ENCODE measurements at regions not wholly inside any gene's neighbourhood (a gene's known extent, or its start where the extent isn't known, plus 50 kb on each side); places are given as distances from the start of the nearest gene placed in this dataset.
"Not testable (repeated sequence)": the region's sequence is repeated elsewhere in the genome, so short reads cannot be mapped to it uniquely, and the experiment has no call there.

GRCh38 chr18:40119581-40119980, 1835.5 kb upstream of the PIK3C3 start:
- TF ChIP-seq POLR2A, CTCF, EP300, POLR2AphosphoS5 (IDR thresholded peaks at IDR 0.05): not testable (repeated sequence)
